Neural cell (in vitro differentiated cells): ENCODE measurements at regions not wholly inside any gene's neighbourhood (a gene's known extent, or its start where the extent isn't known, plus 50 kb on each side); places are given as distances from the start of the nearest gene placed in this dataset.

Experiments
- H2AFZ ChIP-seq: fragments of 200-600, 300-800 bp; sonication (generic), shearing (Covaris generic); 2 replicates; pipeline ENCODE4 v1.6.0; 2014; ENCODE audit warnings: low read depth, mild to moderate bottlenecking, antibody characterized with exemption, low read length, moderate library complexity
- H3F3A ChIP-seq: fragments of 200-600 bp; shearing (Covaris generic); 2 replicates; pipeline ENCODE4 v1.6.1; 2016; ENCODE audit warnings: mild to moderate bottlenecking, moderate library complexity, mixed read lengths, antibody characterized with exemption, low read length; ENCODE audit not compliant: insufficient read depth, poor library complexity, severe bottlenecking
- H3K27ac ChIP-seq: fragments of 200-600, 300-800 bp; sonication (generic), shearing (Covaris generic); 2 replicates; pipeline ENCODE4 v1.5.1; 2014; ENCODE audit warnings: mild to moderate bottlenecking, low read length, moderate library complexity
- H3K27me3 ChIP-seq: fragments of 300-800, 200-600 bp; sonication (generic), shearing (Covaris generic); 2 replicates; pipeline ENCODE4 v1.6.0; 2014; ENCODE audit warnings: mild to moderate bottlenecking, low read depth, low read length, moderate library complexity; ENCODE audit not compliant: insufficient read depth
- H3K36me3 ChIP-seq: fragments of 300-800, 200-600 bp; sonication (generic), shearing (Covaris generic); 2 replicates; pipeline ENCODE4 v1.5.1; 2014; ENCODE audit warnings: mild to moderate bottlenecking, antibody characterized with exemption, low read length, moderate library complexity; ENCODE audit not compliant: insufficient read depth
- H3K4me2 ChIP-seq: fragments of 300-800, 200-600 bp; sonication (generic), shearing (Covaris generic); 2 replicates; pipeline ENCODE4 v1.6.0; 2014; ENCODE audit warnings: mild to moderate bottlenecking, low read length
- H3K4me3 ChIP-seq: fragments of 300-800, 200-600 bp; sonication (generic), shearing (Covaris generic); 2 replicates; pipeline ENCODE4 v1.5.1; 2014; ENCODE audit warnings: mild to moderate bottlenecking, low read length, moderate library complexity
- H3K79me2 ChIP-seq: fragments of 200-600 bp; shearing (Covaris generic); replicated peaks from 2 replicates; pipeline ENCODE4 v1.6.0; 2014; ENCODE audit warnings: mild to moderate bottlenecking, low read length, moderate library complexity; ENCODE audit not compliant: insufficient read depth
- H3K9ac ChIP-seq: fragments of 300-800, 200-600 bp; sonication (generic), shearing (Covaris generic); 2 replicates; pipeline ENCODE4 v1.6.1; 2016; ENCODE audit warnings: mild to moderate bottlenecking, low read length, mixed read lengths
- H3K9me2 ChIP-seq: fragments of 200-600 bp; shearing (Covaris generic); 2 replicates; pipeline ENCODE4 v1.6.1; 2016; ENCODE audit warnings: mild to moderate bottlenecking, low read length, mixed read lengths; ENCODE audit not compliant: insufficient read depth
- H3K9me3 ChIP-seq: fragments of 200-600, 300-800 bp; sonication (generic), shearing (Covaris generic); 2 replicates; pipeline ENCODE4 v1.6.1; 2016; ENCODE audit warnings: mild to moderate bottlenecking, mixed run types, low read length, moderate library complexity, mixed read lengths
- H4K20me1 ChIP-seq: fragments of 200-600 bp; shearing (Covaris generic); 2 replicates; pipeline ENCODE4 v1.6.1; 2016; ENCODE audit warnings: mild to moderate bottlenecking, mixed run types; ENCODE audit not compliant: insufficient read depth
- EP300 ChIP-seq: fragments of 450-650 bp; conservative IDR thresholded peaks from 2 replicates; pipeline ENCODE4 v1.6.1; 2014; ENCODE audit warnings: antibody characterized with exemption, mild to moderate bottlenecking, moderate library complexity; ENCODE audit not compliant: poor library complexity, severe bottlenecking
- EZH2 ChIP-seq: fragments of 200-600, 300-800 bp; shearing (Covaris generic), sonication (generic); IDR thresholded peaks from 2 replicates; pipeline ENCODE4 v1.6.1; 2014; ENCODE audit warnings: antibody characterized with exemption, low read length, borderline replicate concordance, mild to moderate bottlenecking; ENCODE audit not compliant: insufficient read depth, poor library complexity, severe bottlenecking
- MXI1 ChIP-seq: fragments of 450-650 bp; conservative IDR thresholded peaks from 2 replicates; pipeline ENCODE4 v1.6.1; 2014; ENCODE audit warnings: antibody characterized with exemption, mild to moderate bottlenecking; ENCODE audit not compliant: poor library complexity, severe bottlenecking
- POLR2AphosphoS5 ChIP-seq: IDR thresholded peaks from 2 replicates; pipeline ENCODE4 v1.6.1; 2012
- RAD21 ChIP-seq: fragments of 450-650 bp; conservative IDR thresholded peaks from 2 replicates; pipeline ENCODE4 v1.6.1; 2014; ENCODE audit warnings: antibody characterized with exemption, mild to moderate bottlenecking, moderate library complexity
- SMC3 ChIP-seq: fragments of 450-650 bp; conservative IDR thresholded peaks from 2 replicates; pipeline ENCODE4 v1.6.1; 2014; ENCODE audit warnings: antibody characterized with exemption, mild to moderate bottlenecking, moderate library complexity; ENCODE audit not compliant: poor library complexity
- TAF1 ChIP-seq: IDR thresholded peaks from 2 replicates; pipeline ENCODE4 v1.6.1; 2012; ENCODE audit warnings: low read depth
- TF ChIP-seq, protein P1 (sequence below): fragments of 450-650 bp; IDR thresholded peaks from 2 replicates; pipeline ENCODE4 v1.5.1; 2014; ENCODE audit warnings: antibody characterized with exemption, mild to moderate bottlenecking, moderate library complexity; ENCODE audit not compliant: poor library complexity, severe bottlenecking
- TF ChIP-seq, protein P2 (sequence below): IDR thresholded peaks from 2 replicates; pipeline ENCODE4 v1.6.1; 2012; ENCODE audit warnings: borderline replicate concordance

DNA sequence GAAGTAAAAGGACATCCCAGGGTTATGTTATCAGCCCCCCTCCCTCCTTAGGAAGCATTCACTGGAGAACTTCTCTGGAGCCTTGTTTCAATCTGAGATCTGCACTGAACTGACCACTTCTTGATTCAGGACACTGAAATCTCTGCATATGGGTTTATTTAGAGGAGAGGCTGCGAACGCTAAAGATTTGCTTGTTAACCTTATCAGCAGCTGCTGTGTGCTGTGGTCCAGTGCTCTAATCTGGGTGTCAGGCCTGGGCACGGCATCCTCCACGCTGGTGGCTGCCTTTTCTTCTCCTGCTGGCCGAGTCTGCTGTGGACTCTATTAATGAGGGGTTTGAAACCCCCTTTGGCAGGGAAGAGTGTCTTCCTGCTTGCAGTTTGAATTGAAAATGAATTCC lies 1094.7 kb upstream of the TENM3 start:
- Histone ChIP-seq H3K4me3 (no peak overlapping the region), H2AFZ (no peak overlapping the region), H3K36me3 (no peaks in the 10 kb centered on the region), H3K4me2 (no peak overlapping the region), H3K9ac (no peak overlapping the region), H3F3A (no peaks in the 10 kb centered on the region), H4K20me1 (no peaks in the 10 kb centered on the region), H3K79me2 (no peaks in the 10 kb centered on the region), H3K27ac (no peak overlapping the region), H3K9me2 (no peaks in the 10 kb centered on the region), H3K27me3 (no peaks in the 10 kb centered on the region), H3K9me3 (no peaks in the 10 kb centered on the region)
- no peak for TF ChIP-seq MXI1
- TF ChIP-seq, protein P1, sequence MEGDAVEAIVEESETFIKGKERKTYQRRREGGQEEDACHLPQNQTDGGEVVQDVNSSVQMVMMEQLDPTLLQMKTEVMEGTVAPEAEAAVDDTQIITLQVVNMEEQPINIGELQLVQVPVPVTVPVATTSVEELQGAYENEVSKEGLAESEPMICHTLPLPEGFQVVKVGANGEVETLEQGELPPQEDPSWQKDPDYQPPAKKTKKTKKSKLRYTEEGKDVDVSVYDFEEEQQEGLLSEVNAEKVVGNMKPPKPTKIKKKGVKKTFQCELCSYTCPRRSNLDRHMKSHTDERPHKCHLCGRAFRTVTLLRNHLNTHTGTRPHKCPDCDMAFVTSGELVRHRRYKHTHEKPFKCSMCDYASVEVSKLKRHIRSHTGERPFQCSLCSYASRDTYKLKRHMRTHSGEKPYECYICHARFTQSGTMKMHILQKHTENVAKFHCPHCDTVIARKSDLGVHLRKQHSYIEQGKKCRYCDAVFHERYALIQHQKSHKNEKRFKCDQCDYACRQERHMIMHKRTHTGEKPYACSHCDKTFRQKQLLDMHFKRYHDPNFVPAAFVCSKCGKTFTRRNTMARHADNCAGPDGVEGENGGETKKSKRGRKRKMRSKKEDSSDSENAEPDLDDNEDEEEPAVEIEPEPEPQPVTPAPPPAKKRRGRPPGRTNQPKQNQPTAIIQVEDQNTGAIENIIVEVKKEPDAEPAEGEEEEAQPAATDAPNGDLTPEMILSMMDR: no peak
- TF ChIP-seq EZH2: no peak
- no peak for TF ChIP-seq EP300
- TF ChIP-seq TAF1: no peak

DNA sequence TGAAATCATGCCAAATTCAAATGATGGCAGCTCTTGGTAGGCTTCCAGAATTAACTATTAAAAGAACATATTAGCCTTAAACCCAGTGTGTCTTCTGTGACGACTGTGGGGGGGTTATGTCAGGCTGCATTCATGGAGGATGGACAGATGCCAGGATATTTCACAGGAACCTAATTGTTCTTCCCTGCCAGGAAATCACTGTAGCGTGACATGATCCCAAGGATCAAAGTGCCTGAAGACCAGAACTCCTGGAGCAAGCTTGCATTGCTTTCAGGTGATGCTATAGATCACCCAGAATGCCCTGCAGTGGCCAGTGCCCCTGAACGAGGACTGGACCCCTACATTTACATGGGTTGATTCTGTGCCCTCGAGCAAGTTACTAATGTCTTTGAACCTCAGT lies 1093.0 kb upstream of the TENM3 start:
- Histone ChIP-seq H3K36me3 (no peaks in the 10 kb centered on the region), H4K20me1 (no peaks in the 10 kb centered on the region), H3K9me3 (no peaks in the 10 kb centered on the region), H3K27me3 (no peaks in the 10 kb centered on the region), H3K4me3 (no peak overlapping the region), H3F3A (no peaks in the 10 kb centered on the region), H3K9me2 (no peaks in the 10 kb centered on the region), H3K4me2 (no peak overlapping the region), H3K27ac (no peak overlapping the region), H3K9ac (no peak overlapping the region), H2AFZ (no peak overlapping the region), H3K79me2 (no peaks in the 10 kb centered on the region)
- TF ChIP-seq TAF1: no peak
- TF ChIP-seq, protein P1: no peak
- no peak for TF ChIP-seq POLR2AphosphoS5
- TF ChIP-seq MXI1: no peak
- TF ChIP-seq SMC3: no peak
- TF ChIP-seq, protein P2, sequence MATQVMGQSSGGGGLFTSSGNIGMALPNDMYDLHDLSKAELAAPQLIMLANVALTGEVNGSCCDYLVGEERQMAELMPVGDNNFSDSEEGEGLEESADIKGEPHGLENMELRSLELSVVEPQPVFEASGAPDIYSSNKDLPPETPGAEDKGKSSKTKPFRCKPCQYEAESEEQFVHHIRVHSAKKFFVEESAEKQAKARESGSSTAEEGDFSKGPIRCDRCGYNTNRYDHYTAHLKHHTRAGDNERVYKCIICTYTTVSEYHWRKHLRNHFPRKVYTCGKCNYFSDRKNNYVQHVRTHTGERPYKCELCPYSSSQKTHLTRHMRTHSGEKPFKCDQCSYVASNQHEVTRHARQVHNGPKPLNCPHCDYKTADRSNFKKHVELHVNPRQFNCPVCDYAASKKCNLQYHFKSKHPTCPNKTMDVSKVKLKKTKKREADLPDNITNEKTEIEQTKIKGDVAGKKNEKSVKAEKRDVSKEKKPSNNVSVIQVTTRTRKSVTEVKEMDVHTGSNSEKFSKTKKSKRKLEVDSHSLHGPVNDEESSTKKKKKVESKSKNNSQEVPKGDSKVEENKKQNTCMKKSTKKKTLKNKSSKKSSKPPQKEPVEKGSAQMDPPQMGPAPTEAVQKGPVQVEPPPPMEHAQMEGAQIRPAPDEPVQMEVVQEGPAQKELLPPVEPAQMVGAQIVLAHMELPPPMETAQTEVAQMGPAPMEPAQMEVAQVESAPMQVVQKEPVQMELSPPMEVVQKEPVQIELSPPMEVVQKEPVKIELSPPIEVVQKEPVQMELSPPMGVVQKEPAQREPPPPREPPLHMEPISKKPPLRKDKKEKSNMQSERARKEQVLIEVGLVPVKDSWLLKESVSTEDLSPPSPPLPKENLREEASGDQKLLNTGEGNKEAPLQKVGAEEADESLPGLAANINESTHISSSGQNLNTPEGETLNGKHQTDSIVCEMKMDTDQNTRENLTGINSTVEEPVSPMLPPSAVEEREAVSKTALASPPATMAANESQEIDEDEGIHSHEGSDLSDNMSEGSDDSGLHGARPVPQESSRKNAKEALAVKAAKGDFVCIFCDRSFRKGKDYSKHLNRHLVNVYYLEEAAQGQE: no peak
- no peak for TF ChIP-seq EP300
- no peak for TF ChIP-seq EZH2
- no peak for TF ChIP-seq RAD21
